Lung (tissue), 11 donors: ENCODE measurements at regions not wholly inside any gene's neighbourhood (a gene's known extent, or its start where the extent isn't known, plus 50 kb on each side); places are given as distances from the start of the nearest gene placed in this dataset.

Experiments used
- ATAC-seq: fragments of 200-7000 bp; cut with Tn5 transposase; one replicate; pipeline ENCODE4 v1.9.1; 2020; ENCODE audit warnings: moderate number of reproducible peaks; ENCODE audit not compliant: insufficient read depth, low FRiP score
- DNase-seq, 3 donors: peaks; one replicate each; pipeline ENCODE4 v3.0.0-alpha.2; 2013 to 2017
- H3K27ac ChIP-seq, 2 donors: one replicate each; pipeline ENCODE4 v1.5.1; 2013; ENCODE audit warnings: mild to moderate bottlenecking in 2 of 2, moderate library complexity in 2 of 2, control low read depth in 1 of 2, inconsistent platforms in 1 of 2, low read depth in 1 of 2, low read length in 1 of 2
- H3K27me3 ChIP-seq, 3 donors: one replicate each; pipeline ENCODE4 v1.5.1; 2013; ENCODE audit warnings: low read length in 2 of 3; ENCODE audit not compliant: control insufficient read depth in 3 of 3, insufficient read depth in 3 of 3
- H3K36me3 ChIP-seq, 4 donors: one replicate each; pipeline ENCODE4 v1.5.1; 2013; ENCODE audit warnings: low read length in 4 of 4, mild to moderate bottlenecking in 1 of 4, moderate library complexity in 1 of 4; ENCODE audit not compliant: control insufficient read depth in 4 of 4, insufficient read depth in 4 of 4
- H3K4me1 ChIP-seq, 5 donors: one replicate each; pipeline ENCODE4 v1.5.1; 2013; ENCODE audit warnings: low read length in 5 of 5, mild to moderate bottlenecking in 2 of 5, moderate library complexity in 1 of 5; ENCODE audit not compliant: control insufficient read depth in 5 of 5, insufficient read depth in 5 of 5
- H3K4me3 ChIP-seq: one replicate; pipeline ENCODE4 v1.5.1; 2013; ENCODE audit warnings: mild to moderate bottlenecking, control low read depth, moderate library complexity
- H3K9ac ChIP-seq, 2 donors: one replicate each; pipeline ENCODE4 v1.5.1; 2013; ENCODE audit warnings: low read length in 2 of 2, control low read depth in 1 of 2; ENCODE audit not compliant: insufficient read depth in 1 of 2
- H3K9me3 ChIP-seq, 4 donors: one replicate each; pipeline ENCODE4 v1.5.1; 2013; ENCODE audit warnings: low read length in 3 of 4, mild to moderate bottlenecking in 1 of 4, moderate library complexity in 1 of 4; ENCODE audit not compliant: control insufficient read depth in 4 of 4, insufficient read depth in 3 of 4
- CTCF ChIP-seq: IDR thresholded peaks from 2 replicates; pipeline ENCODE4 v1.5.1; 2012; ENCODE audit warnings: mild to moderate bottlenecking; ENCODE audit errors: control extremely low read depth, extremely low read depth
- WGBS, 2 donors: extraction: QIAGEN DNeasy Blood & Tissue Kit; methylation state at CpG; one replicate each; pipeline ENCODE4 v1.1.7; 2013; 5-methylcytosine and 5-hydroxymethylcytosine counted together
- donor health status: control.
- donor health status: control.
- donor health status: Bipolar disorder and iron deficiency.
- donor health status: healthy.
- donor health status: DM: yes; HTN: yes; CAD: no.

- H3K4me3 ChIP-seq = no peak overlapping the region
- peak overlapping the region in 1 of 2 donors; percentile 81 for H3K9ac ChIP-seq
- DNase-seq (peak; percentile 80 to 91 (median 89)), ATAC-seq (peak; percentile 27)
- no peaks in the 10 kb centered on the region for H3K9me3 ChIP-seq
- no peaks in the 10 kb centered on the region for H3K27me3 ChIP-seq
- no peak for TF ChIP-seq CTCF
- H3K4me1 ChIP-seq = peaks cover 8 to 61% (median 52%) of the 10 kb centered on the region in 5 donors
- 13 to 14% methylated on average over 14 of the region's 14 CpGs for whole genome bisulfite sequencing, 2 donors
- H3K27ac ChIP-seq = peak overlapping the region; percentile 62 to 88
- no peaks in the 10 kb centered on the region for H3K36me3 ChIP-seq
Measured at GRCh38 chr11:95337175-95337957, 106.4 kb upstream of the SESN3 start.

GRCh38 chr11:95335989-95336388 is 105.0 kb upstream of the SESN3 start:
- whole genome bisulfite sequencing, 2 donors = 58 to 85% methylated on average over 3 of the region's 3 CpGs
- Histone ChIP-seq H3K9ac (no peak overlapping the region), H3K9me3 (no peaks in the 10 kb centered on the region), H3K27ac (no peak overlapping the region), H3K4me1 (peaks cover 8 to 51% (median 47%) of the 10 kb centered on the region in 5 donors), H3K27me3 (no peaks in the 10 kb centered on the region), H3K36me3 (no peaks in the 10 kb centered on the region), H3K4me3 (no peak overlapping the region)
- DNase-seq (no peak), ATAC-seq (no peak)
- no peak for TF ChIP-seq CTCF

- no peaks in the 10 kb centered on the region for H3K27me3 ChIP-seq
- no peaks in the 10 kb centered on the region for H3K9me3 ChIP-seq
- DNase-seq = no peak
- H3K36me3 ChIP-seq = no peaks in the 10 kb centered on the region
- 91 to 93% methylated on average over 1 of the region's 1 CpG for WGBS, 2 donors
- H3K4me1 ChIP-seq = peaks cover 0 to 10% (median 5%) of the 10 kb centered on the region in 5 donors
- ATAC-seq = no peak
- TF ChIP-seq CTCF = no peak
- H3K9ac ChIP-seq = no peak overlapping the region
- H3K27ac ChIP-seq = no peak overlapping the region
- no peak overlapping the region for H3K4me3 ChIP-seq
Measured at GRCh38 chr11:95331161-95331560, 100.2 kb upstream of the SESN3 start.
